Vagina (tissue), 2 donors: ENCODE measurements at regions not wholly inside any gene's neighbourhood (a gene's known extent, or its start where the extent isn't known, plus 50 kb on each side); places are given as distances from the start of the nearest gene placed in this dataset.

Experiments used
- DNase-seq, 2 donors: peaks; one replicate each; pipeline ENCODE4 v3.0.0-alpha.2; 2017; ENCODE audit errors: extremely low spot score in 2 of 2
- H3K27ac ChIP-seq: fragments of 200-600 bp; sonication (generic); one replicate; pipeline ENCODE4 v1.5.1; 2019
- H3K27me3 ChIP-seq: fragments of 200-600 bp; sonication (generic); one replicate; pipeline ENCODE4 v1.5.1; 2019
- H3K36me3 ChIP-seq, 2 donors: fragments of 200-600 bp; sonication (generic); one replicate each; pipeline ENCODE4 v1.5.1; 2017 to 2019
- H3K4me1 ChIP-seq: fragments of 200-600 bp; sonication (generic); one replicate; pipeline ENCODE4 v1.5.1; 2019
- H3K4me3 ChIP-seq, 2 donors: fragments of 200-600 bp; sonication (generic); 1 replicate in 1 of 2; 2 replicates in 1 of 2; pipeline ENCODE4 v1.5.1; 2016 to 2019
- H3K9me3 ChIP-seq: fragments of 200-600 bp; sonication (generic); one replicate; pipeline ENCODE4 v1.5.1; 2019
- POLR2A ChIP-seq, 2 donors: fragments of 450-650 bp; IDR thresholded peaks; one replicate each; pipeline ENCODE4 v1.6.1; 2017; ENCODE audit warnings: antibody characterized with exemption in 2 of 2, mild to moderate bottlenecking in 2 of 2, moderate library complexity in 2 of 2
- POLR2AphosphoS5 ChIP-seq, 2 donors: sonication (generic); formaldehyde crosslinking; IDR thresholded peaks; one replicate each; pipeline ENCODE4 v1.9.0; 2017; ENCODE audit warnings: antibody characterized with exemption in 2 of 2, mild to moderate bottlenecking in 2 of 2, low read depth in 1 of 2; ENCODE audit not compliant: insufficient read depth in 1 of 2
- intact Hi-C: fragments of 100-400 bp; cut with DNase I; formaldehyde crosslinking; loops from one replicate; pipeline ENCODE4 v1.15.1; 2023
- TF ChIP-seq, protein P1 (sequence below), 3 experiments: fragments of 450-650 bp in 2 of 3; fragments of 200-600 bp in 1 of 3; sonication (generic) in 1 of 3; IDR thresholded peaks; one replicate each; pipeline ENCODE4 v1.5.1; 2017 to 2019; ENCODE audit warnings: antibody characterized with exemption in 3 of 3, mild to moderate bottlenecking in 2 of 3, moderate library complexity in 2 of 3

DNA sequence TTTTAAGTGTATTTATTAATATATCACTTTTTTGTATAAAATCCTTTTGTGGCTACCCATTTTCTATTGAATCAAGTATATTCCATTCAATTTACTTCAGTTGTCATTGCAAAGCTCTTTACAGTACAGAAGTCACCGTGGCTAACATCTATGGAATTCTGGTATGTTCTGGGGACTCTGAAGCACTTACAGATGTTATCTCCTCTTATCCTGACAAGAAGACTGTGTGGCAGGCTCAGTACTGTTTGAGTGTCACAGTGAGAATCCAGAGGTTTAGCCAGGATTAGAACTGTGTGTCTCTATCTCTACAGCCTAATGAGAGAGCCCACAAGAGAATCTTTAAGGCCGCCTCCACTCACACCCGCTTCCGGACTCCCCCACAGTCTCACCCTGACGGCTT, 78.2 kb upstream of the SORBS2 start:
- H3K4me1 ChIP-seq = no peaks in the 10 kb centered on the region
- no peaks in the 10 kb centered on the region for H3K9me3 ChIP-seq
- DNase-seq = no peak
- no peaks in the 10 kb centered on the region for H3K27me3 ChIP-seq
- H3K27ac ChIP-seq = no peak overlapping the region
- TF ChIP-seq, protein P1, sequence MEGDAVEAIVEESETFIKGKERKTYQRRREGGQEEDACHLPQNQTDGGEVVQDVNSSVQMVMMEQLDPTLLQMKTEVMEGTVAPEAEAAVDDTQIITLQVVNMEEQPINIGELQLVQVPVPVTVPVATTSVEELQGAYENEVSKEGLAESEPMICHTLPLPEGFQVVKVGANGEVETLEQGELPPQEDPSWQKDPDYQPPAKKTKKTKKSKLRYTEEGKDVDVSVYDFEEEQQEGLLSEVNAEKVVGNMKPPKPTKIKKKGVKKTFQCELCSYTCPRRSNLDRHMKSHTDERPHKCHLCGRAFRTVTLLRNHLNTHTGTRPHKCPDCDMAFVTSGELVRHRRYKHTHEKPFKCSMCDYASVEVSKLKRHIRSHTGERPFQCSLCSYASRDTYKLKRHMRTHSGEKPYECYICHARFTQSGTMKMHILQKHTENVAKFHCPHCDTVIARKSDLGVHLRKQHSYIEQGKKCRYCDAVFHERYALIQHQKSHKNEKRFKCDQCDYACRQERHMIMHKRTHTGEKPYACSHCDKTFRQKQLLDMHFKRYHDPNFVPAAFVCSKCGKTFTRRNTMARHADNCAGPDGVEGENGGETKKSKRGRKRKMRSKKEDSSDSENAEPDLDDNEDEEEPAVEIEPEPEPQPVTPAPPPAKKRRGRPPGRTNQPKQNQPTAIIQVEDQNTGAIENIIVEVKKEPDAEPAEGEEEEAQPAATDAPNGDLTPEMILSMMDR (IDR thresholded peaks at IDR 0.05) = no peak
- TF ChIP-seq POLR2A (IDR thresholded peaks at IDR 0.05) (no peak), POLR2AphosphoS5 (IDR thresholded peaks at IDR 0.05; ENCODE audit: insufficient read depth in 1 of 2, low read depth in 1 of 2) (no peak)
- no peak overlapping the region for H3K4me3 ChIP-seq
- no peaks in the 10 kb centered on the region for H3K36me3 ChIP-seq
- intact Hi-C loops = no loop called here

DNA sequence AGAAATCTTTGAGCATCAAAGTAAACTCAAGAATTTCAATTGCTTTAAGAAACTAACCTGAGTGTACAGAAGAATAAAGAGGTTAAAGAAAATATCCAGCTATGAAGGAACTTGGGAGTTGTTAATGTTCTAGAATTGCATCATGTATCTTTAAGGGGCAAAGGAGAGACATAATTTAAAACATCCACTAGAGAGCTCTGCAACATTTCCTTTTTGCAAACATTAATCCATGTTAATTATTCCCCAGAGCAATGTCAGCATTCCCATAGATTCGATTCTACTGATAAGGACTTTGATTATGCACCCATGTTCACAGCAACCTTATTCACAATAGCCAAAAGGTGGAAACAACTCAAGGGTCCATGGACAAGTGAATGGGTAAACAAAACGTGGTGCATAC, 80.2 kb upstream of the SORBS2 start:
- no peaks in the 10 kb centered on the region for H3K27me3 ChIP-seq

DNA sequence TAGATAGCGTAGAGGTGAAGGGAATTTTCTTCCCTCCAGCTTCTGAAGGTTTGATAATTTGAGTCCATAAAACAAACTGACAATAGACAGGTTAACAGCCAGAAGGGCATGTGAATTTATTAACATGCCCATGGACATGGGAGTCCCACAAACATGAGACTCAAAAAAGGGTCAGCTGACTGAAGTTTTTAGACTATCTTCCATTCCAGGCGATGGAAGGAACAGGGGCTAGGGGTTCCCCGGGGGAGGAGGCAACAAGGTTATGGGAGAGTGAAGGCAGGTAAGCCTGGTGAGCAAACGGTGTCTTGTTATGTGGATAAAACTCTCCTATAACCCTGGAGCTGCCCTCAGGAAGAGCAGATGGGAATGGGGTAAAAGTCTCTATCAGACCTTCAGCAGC, 81.5 kb upstream of the SORBS2 start:
- H3K27me3 ChIP-seq = no peaks in the 10 kb centered on the region
- no peak for DNase-seq
- H3K9me3 ChIP-seq = no peaks in the 10 kb centered on the region
- H3K4me1 ChIP-seq = no peaks in the 10 kb centered on the region
- H3K27ac ChIP-seq = no peak overlapping the region
- intact Hi-C loops = no loop called here
- no peak for TF ChIP-seq POLR2A (IDR thresholded peaks at IDR 0.05)
- TF ChIP-seq, protein P1 (IDR thresholded peaks at IDR 0.05) = no peak
- TF ChIP-seq POLR2AphosphoS5 (IDR thresholded peaks at IDR 0.05; ENCODE audit: insufficient read depth in 1 of 2, low read depth in 1 of 2) = no peak
- H3K36me3 ChIP-seq = no peaks in the 10 kb centered on the region
- H3K4me3 ChIP-seq = no peak overlapping the region

More for the DNA sequence above, 80.2 kb upstream of the SORBS2 start:
- DNase-seq = no peak
- Histone ChIP-seq H3K9me3 (no peaks in the 10 kb centered on the region), H3K36me3 (no peaks in the 10 kb centered on the region), H3K27ac (no peak overlapping the region), H3K4me3 (no peak overlapping the region), H3K4me1 (no peaks in the 10 kb centered on the region)
- intact Hi-C loops = no loop called here
- no peak for TF ChIP-seq POLR2AphosphoS5 (IDR thresholded peaks at IDR 0.05; ENCODE audit: insufficient read depth in 1 of 2, low read depth in 1 of 2)
- TF ChIP-seq, protein P1 (IDR thresholded peaks at IDR 0.05) = no peak
- no peak for TF ChIP-seq POLR2A (IDR thresholded peaks at IDR 0.05)

DNA sequence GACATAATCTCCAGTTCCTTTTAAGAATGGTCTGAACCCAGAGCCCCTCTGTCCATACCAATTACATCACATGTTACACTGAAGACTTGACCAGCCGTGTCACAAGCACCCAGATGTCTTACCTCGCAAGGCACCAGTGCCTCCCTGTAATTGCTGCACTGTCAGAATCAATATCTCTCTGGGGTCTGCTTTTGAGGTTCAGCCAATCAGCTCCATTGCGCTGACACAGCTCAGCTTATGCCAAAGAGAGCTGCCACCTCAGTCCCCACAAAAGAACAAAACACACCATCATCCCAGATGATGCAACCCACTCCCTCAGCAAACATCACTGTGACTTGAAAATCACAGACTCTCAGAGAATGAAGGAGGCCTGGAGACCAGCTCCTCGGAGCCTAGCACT, 82.5 kb upstream of the SORBS2 start:
- Histone ChIP-seq H3K36me3 (no peaks in the 10 kb centered on the region), H3K27ac (no peak overlapping the region), H3K27me3 (no peaks in the 10 kb centered on the region), H3K4me1 (no peaks in the 10 kb centered on the region), H3K9me3 (no peaks in the 10 kb centered on the region), H3K4me3 (no peak overlapping the region)
- no peak for DNase-seq
- TF ChIP-seq POLR2A (IDR thresholded peaks at IDR 0.05) = no peak
- TF ChIP-seq POLR2AphosphoS5 (IDR thresholded peaks at IDR 0.05; ENCODE audit: insufficient read depth in 1 of 2, low read depth in 1 of 2) = no peak
- TF ChIP-seq, protein P1 (IDR thresholded peaks at IDR 0.05) = no peak
- intact Hi-C loops = no loop called here

DNA sequence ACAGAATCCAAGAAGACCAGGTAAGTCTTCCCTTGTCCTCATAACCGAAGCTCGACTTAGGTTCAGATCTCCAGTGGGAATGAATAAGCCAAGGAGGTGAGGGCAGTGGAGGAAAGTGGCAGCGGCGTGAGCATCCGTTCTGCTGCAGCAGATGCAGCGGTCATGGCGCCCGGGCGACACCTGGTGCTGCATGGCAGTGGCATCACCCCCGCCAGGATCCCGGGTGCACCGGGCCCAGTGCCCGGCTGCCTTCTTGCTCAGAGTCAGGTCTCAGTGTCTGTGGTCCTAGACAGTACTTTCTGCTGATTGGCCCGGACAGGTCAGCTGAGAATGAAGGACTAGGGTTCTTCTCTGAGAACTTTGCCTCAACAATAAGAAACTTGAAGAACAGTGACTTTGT, 83.4 kb upstream of the SORBS2 start:
- Histone ChIP-seq H3K4me3 (no peak overlapping the region), H3K36me3 (no peaks in the 10 kb centered on the region), H3K9me3 (no peaks in the 10 kb centered on the region), H3K27me3 (no peaks in the 10 kb centered on the region), H3K27ac (no peak overlapping the region), H3K4me1 (no peaks in the 10 kb centered on the region)
- no peak for TF ChIP-seq POLR2AphosphoS5 (IDR thresholded peaks at IDR 0.05; ENCODE audit: insufficient read depth in 1 of 2, low read depth in 1 of 2)
- TF ChIP-seq, protein P1 (IDR thresholded peaks at IDR 0.05) = no peak
- no peak for TF ChIP-seq POLR2A (IDR thresholded peaks at IDR 0.05)
- intact Hi-C loops = no loop called here
- DNase-seq = no peak
